HL-60 (cell line): ENCODE measurements at regions not wholly inside any gene's neighbourhood (a gene's known extent, or its start where the extent isn't known, plus 50 kb on each side); places are given as distances from the start of the nearest gene placed in this dataset.

ENCODE experiments used
- GABPA ChIP-seq: IDR thresholded peaks from 2 replicates; pipeline ENCODE4 v1.6.1; 2012; ENCODE audit warnings: low read depth
- POLR2AphosphoS5 ChIP-seq: IDR thresholded peaks from 2 replicates; pipeline ENCODE4 v1.6.1; 2012; ENCODE audit warnings: low read depth
- SPI1 ChIP-seq: IDR thresholded peaks from 2 replicates; pipeline ENCODE4 v1.6.1; 2012; ENCODE audit warnings: low read depth, mild to moderate bottlenecking, borderline replicate concordance
- TF ChIP-seq, protein P1 (sequence below): IDR thresholded peaks from one replicate; pipeline ENCODE4 v1.5.1; 2011; ENCODE audit warnings: low read length, control low read depth, inconsistent platforms; ENCODE audit not compliant: insufficient read depth
- TF ChIP-seq, protein P2 (sequence below): IDR thresholded peaks from 2 replicates; pipeline ENCODE4 v1.6.1; 2012; ENCODE audit warnings: low read depth; ENCODE audit not compliant: insufficient replicate concordance

DNA sequence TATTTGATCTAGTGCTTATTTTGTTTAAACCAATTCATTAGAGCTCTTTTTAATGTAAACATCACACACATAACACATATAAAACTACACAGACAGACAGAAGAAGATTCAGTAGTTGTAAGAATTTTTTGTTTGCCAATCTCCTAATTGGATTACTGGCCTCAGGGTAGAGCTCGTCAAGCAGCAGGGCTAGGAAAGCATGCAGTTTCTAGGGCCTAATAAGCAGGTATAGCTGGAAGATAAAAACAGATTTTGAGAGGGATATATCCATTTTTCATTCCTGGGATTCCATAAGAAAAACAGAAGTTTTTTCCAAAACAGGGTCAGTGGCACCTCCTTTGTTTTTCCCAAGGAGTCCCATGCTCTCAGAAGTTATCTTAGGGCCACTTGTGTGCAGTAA is 265.2 kb upstream of the SGO1 start:
- TF ChIP-seq, protein P1, sequence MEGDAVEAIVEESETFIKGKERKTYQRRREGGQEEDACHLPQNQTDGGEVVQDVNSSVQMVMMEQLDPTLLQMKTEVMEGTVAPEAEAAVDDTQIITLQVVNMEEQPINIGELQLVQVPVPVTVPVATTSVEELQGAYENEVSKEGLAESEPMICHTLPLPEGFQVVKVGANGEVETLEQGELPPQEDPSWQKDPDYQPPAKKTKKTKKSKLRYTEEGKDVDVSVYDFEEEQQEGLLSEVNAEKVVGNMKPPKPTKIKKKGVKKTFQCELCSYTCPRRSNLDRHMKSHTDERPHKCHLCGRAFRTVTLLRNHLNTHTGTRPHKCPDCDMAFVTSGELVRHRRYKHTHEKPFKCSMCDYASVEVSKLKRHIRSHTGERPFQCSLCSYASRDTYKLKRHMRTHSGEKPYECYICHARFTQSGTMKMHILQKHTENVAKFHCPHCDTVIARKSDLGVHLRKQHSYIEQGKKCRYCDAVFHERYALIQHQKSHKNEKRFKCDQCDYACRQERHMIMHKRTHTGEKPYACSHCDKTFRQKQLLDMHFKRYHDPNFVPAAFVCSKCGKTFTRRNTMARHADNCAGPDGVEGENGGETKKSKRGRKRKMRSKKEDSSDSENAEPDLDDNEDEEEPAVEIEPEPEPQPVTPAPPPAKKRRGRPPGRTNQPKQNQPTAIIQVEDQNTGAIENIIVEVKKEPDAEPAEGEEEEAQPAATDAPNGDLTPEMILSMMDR = no peak
- TF ChIP-seq, protein P2, sequence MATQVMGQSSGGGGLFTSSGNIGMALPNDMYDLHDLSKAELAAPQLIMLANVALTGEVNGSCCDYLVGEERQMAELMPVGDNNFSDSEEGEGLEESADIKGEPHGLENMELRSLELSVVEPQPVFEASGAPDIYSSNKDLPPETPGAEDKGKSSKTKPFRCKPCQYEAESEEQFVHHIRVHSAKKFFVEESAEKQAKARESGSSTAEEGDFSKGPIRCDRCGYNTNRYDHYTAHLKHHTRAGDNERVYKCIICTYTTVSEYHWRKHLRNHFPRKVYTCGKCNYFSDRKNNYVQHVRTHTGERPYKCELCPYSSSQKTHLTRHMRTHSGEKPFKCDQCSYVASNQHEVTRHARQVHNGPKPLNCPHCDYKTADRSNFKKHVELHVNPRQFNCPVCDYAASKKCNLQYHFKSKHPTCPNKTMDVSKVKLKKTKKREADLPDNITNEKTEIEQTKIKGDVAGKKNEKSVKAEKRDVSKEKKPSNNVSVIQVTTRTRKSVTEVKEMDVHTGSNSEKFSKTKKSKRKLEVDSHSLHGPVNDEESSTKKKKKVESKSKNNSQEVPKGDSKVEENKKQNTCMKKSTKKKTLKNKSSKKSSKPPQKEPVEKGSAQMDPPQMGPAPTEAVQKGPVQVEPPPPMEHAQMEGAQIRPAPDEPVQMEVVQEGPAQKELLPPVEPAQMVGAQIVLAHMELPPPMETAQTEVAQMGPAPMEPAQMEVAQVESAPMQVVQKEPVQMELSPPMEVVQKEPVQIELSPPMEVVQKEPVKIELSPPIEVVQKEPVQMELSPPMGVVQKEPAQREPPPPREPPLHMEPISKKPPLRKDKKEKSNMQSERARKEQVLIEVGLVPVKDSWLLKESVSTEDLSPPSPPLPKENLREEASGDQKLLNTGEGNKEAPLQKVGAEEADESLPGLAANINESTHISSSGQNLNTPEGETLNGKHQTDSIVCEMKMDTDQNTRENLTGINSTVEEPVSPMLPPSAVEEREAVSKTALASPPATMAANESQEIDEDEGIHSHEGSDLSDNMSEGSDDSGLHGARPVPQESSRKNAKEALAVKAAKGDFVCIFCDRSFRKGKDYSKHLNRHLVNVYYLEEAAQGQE = no peak
- TF ChIP-seq GABPA (no peak), POLR2AphosphoS5 (no peak), SPI1 (no peak)
